GM20000 (cell line): ENCODE measurements at regions not wholly inside any gene's neighbourhood (a gene's known extent, or its start where the extent isn't known, plus 50 kb on each side); places are given as distances from the start of the nearest gene placed in this dataset.
A peak's percentile ranks its signal among the peaks of the same experiment; 100 is the strongest.

Experiments
- DNase-seq: peaks from one replicate; pipeline ENCODE4 v3.0.0; 2012; ENCODE audit warnings: low spot score
- CTCF ChIP-seq: IDR thresholded peaks from 2 replicates; pipeline ENCODE4 v1.5.1; 2012; ENCODE audit warnings: mild to moderate bottlenecking, control low read depth; ENCODE audit errors: extremely low read depth, missing control alignments

- no peak for TF ChIP-seq CTCF
These were observed 85.8 kb downstream of the HINT1 start for GRCh38 chr5:131079232-131079631.

GRCh38 chr5:131068893-131069643, 96.0 kb downstream of the HINT1 start:
- no peak for TF ChIP-seq CTCF
- DNase-seq: peak; percentile 34

More at GRCh38 chr5:131079232-131079631, 85.8 kb downstream of the HINT1 start:
- DNase-seq: no peak

DNA sequence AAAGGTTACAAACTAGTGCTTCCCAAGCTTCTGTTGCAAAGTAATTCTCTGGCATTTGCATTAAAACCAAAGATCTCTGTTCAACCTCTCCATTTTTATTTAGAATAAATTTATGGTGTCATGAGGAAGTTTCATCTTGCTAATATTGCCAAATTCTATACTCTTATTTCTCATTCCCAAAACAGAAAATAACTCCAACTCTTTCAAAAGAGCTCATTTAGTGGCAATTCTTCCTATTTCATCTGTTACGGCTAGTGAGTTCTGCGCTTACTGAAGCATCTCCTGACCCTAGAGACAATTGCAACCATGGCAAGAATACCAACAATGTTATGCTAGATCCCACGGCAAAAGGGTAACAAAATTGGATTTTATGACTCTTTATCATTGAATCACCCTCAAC, 97.0 kb downstream of the HINT1 start:
- TF ChIP-seq CTCF: no peak
- no peak for DNase-seq

- no peak for TF ChIP-seq CTCF
- DNase-seq: no peak
These were observed 97.4 kb downstream of the HINT1 start for GRCh38 chr5:131067636-131068035.

GRCh38 chr5:131064669-131065371, 100.2 kb downstream of the HINT1 start:
- TF ChIP-seq CTCF: no peak
- no peak for DNase-seq

- no peak for TF ChIP-seq CTCF
These were observed 122.9 kb downstream of the HINT1 start for GRCh38 chr5:131042021-131042789.

GRCh38 chr5:131023498-131023865, 141.6 kb downstream of the HINT1 start:
- no peak for DNase-seq
- no peak for TF ChIP-seq CTCF

More at GRCh38 chr5:131042021-131042789, 122.9 kb downstream of the HINT1 start:
- no peak for DNase-seq
